GM23338 (cell line): ENCODE measurements at regions not wholly inside any gene's neighbourhood (a gene's known extent, or its start where the extent isn't known, plus 50 kb on each side); places are given as distances from the start of the nearest gene placed in this dataset.

Source experiments
- ATAC-seq: fragments of 200-7000 bp; cut with Tn5 transposase; 3 replicates; pipeline ENCODE4 v1.9.1; 2020
- DNase-seq: peaks from one replicate; pipeline ENCODE4 v3.0.0-alpha.2; 2015; ENCODE audit warnings: low spot score
- H2AFZ ChIP-seq: fragments of 200-600 bp; sonication (generic); 2 replicates; pipeline ENCODE4 v1.8.0; 2016; ENCODE audit warnings: antibody characterized with exemption, mild to moderate bottlenecking, moderate library complexity
- H3F3A ChIP-seq: fragments of 200-600 bp; sonication (generic); replicated peaks from 2 replicates; pipeline ENCODE4 v1.8.0; 2017; ENCODE audit warnings: antibody characterized with exemption, mixed run types, low read depth
- H3K27ac ChIP-seq: fragments of 200-600 bp; sonication (generic); 2 replicates; pipeline ENCODE4 v1.6.1; 2016; ENCODE audit warnings: low read depth
- H3K27me3 ChIP-seq: fragments of 200-600 bp; sonication (generic); 2 replicates; pipeline ENCODE4 v1.8.0; 2016; ENCODE audit warnings: mild to moderate bottlenecking, mixed run types, moderate library complexity; ENCODE audit not compliant: insufficient read depth
- H3K36me3 ChIP-seq: fragments of 200-600 bp; sonication (generic); 2 replicates; pipeline ENCODE4 v1.8.0; 2016; ENCODE audit warnings: mild to moderate bottlenecking; ENCODE audit not compliant: insufficient read depth
- H3K4me1 ChIP-seq: fragments of 200-600 bp; sonication (generic); 2 replicates; pipeline ENCODE4 v1.8.0; 2016; ENCODE audit warnings: mild to moderate bottlenecking, moderate library complexity; ENCODE audit not compliant: insufficient read depth
- H3K4me2 ChIP-seq: fragments of 200-600 bp; sonication (generic); 2 replicates; pipeline ENCODE4 v1.7.1; 2017; ENCODE audit warnings: mixed run types
- H3K4me3 ChIP-seq: fragments of 200-600 bp; sonication (generic); 2 replicates; pipeline ENCODE4 v1.6.1; 2016; ENCODE audit warnings: mixed run types
- H3K79me2 ChIP-seq: fragments of 200-600 bp; sonication (generic); replicated peaks from 2 replicates; pipeline ENCODE4 v1.8.0; 2017; ENCODE audit warnings: mild to moderate bottlenecking; ENCODE audit not compliant: insufficient read depth
- H3K9me2 ChIP-seq: fragments of 200-600 bp; sonication (generic); 2 replicates; pipeline ENCODE4 v1.8.0; 2017; ENCODE audit not compliant: insufficient read depth
- H4K20me1 ChIP-seq: fragments of 200-600 bp; sonication (generic); replicated peaks from 2 replicates; pipeline ENCODE4 v1.8.0; 2017; ENCODE audit warnings: mild to moderate bottlenecking; ENCODE audit not compliant: insufficient read depth
- H3K27ac Mint-ChIP-seq: 2 replicates; pipeline ENCODE4 v1.8.0; 2020; ENCODE audit warnings: inconsistent platforms, mild to moderate bottlenecking, moderate library complexity, mixed read lengths
- H3K27me3 Mint-ChIP-seq: 3 replicates; pipeline ENCODE4 v1.8.0; 2022; ENCODE audit warnings: low read depth, mild to moderate bottlenecking, moderate library complexity, mixed read lengths, inconsistent platforms; ENCODE audit not compliant: insufficient read depth, poor library complexity
- H3K36me3 Mint-ChIP-seq: 3 replicates; pipeline ENCODE4 v1.8.0; 2021; ENCODE audit warnings: low read depth, mild to moderate bottlenecking, inconsistent platforms, moderate library complexity, mixed read lengths
- H3K4me1 Mint-ChIP-seq: 3 replicates; pipeline ENCODE4 v1.8.0; 2020; ENCODE audit warnings: mild to moderate bottlenecking, inconsistent platforms, mixed read lengths
- H3K4me3 Mint-ChIP-seq: 3 replicates; pipeline ENCODE4 v1.8.0; 2021; ENCODE audit warnings: moderate library complexity, mild to moderate bottlenecking, inconsistent platforms, mixed read lengths
- H3K9me3 Mint-ChIP-seq: 3 replicates; pipeline ENCODE4 v1.8.0; 2020; ENCODE audit warnings: moderate library complexity, mild to moderate bottlenecking, inconsistent platforms, mixed read lengths
- CREB1 ChIP-seq: fragments of 250-450 bp; sonication (Bioruptor Pico); IDR thresholded peaks from 2 replicates; pipeline ENCODE4 v1.5.0; 2020; ENCODE audit warnings: low read depth, mild to moderate bottlenecking, moderate library complexity
- CTCF ChIP-seq, 2 experiments: fragments of 200-600 bp in 1 of 2; sonication (generic) in 1 of 2; conservative IDR thresholded peaks; 2 replicates each; pipeline versions ENCODE4 v1.5.1 to v1.6.1; 2016 to 2017; ENCODE audit warnings: antibody characterized with exemption in 2 of 2, low read depth in 2 of 2, mild to moderate bottlenecking in 2 of 2, moderate library complexity in 1 of 2
- EZH2 ChIP-seq: fragments of 200-600 bp; sonication (generic); IDR thresholded peaks from one replicate; pipeline ENCODE4 v1.8.0; 2017; ENCODE audit warnings: antibody characterized with exemption, mild to moderate bottlenecking, low read depth; ENCODE audit not compliant: unreplicated experiment
- EZH2phosphoT487 ChIP-seq: fragments of 200-600 bp; sonication (generic); IDR thresholded peaks from one replicate; pipeline ENCODE4 v1.8.1; 2018; ENCODE audit warnings: antibody characterized with exemption; ENCODE audit not compliant: unreplicated experiment
- JUNB ChIP-seq: IDR thresholded peaks from one replicate; pipeline ENCODE4 v1.6.1; 2016; ENCODE audit warnings: antibody characterized with exemption; ENCODE audit not compliant: unreplicated experiment
- NANOG ChIP-seq: IDR thresholded peaks from 2 replicates; pipeline ENCODE4 v1.6.1; 2016; ENCODE audit warnings: antibody characterized with exemption, borderline replicate concordance
- POLR2AphosphoS5 ChIP-seq: IDR thresholded peaks from 2 replicates; pipeline ENCODE4 v1.6.1; 2016; ENCODE audit warnings: antibody characterized with exemption, low read depth
- STAT1 ChIP-seq: IDR thresholded peaks from one replicate; pipeline ENCODE4 v1.6.1; 2016; ENCODE audit warnings: antibody characterized with exemption; ENCODE audit not compliant: unreplicated experiment
- ZNF114 ChIP-seq: fragments of 250-450 bp; sonication (Bioruptor Pico); IDR thresholded peaks from 2 replicates; pipeline ENCODE4 v1.5.0; 2020; ENCODE audit warnings: mild to moderate bottlenecking, moderate library complexity
- ZNF331 ChIP-seq: fragments of 250-450 bp; sonication (Bioruptor Pico); IDR thresholded peaks from 2 replicates; pipeline ENCODE4 v1.5.0; 2020; ENCODE audit warnings: low read depth, mild to moderate bottlenecking, moderate library complexity
- ZNF462 ChIP-seq: fragments of 250-450 bp; sonication (Bioruptor Pico); IDR thresholded peaks from 2 replicates; pipeline ENCODE4 v1.5.0; 2020; ENCODE audit warnings: mild to moderate bottlenecking, moderate library complexity
- TF ChIP-seq, protein P1 (sequence below): IDR thresholded peaks from one replicate; pipeline ENCODE4 v1.6.1; 2018; ENCODE audit warnings: antibody characterized with exemption; ENCODE audit not compliant: unreplicated experiment
- TF ChIP-seq, protein P2 (sequence below): IDR thresholded peaks from 2 replicates; pipeline ENCODE4 v1.6.1; 2016; ENCODE audit warnings: antibody characterized with exemption

- H4K20me1 ChIP-seq = no peaks in the 10 kb centered on the region
- Mint-ChIP-seq H3K4me1 (peaks cover 11% of the 10 kb centered on the region), H3K27me3 (no peaks in the 10 kb centered on the region), H3K4me3 (no peak overlapping the region), H3K27ac (no peak overlapping the region), H3K36me3 (no peaks in the 10 kb centered on the region; the same call in 2 of the 3 replicates), H3K9me3 (no peaks in the 10 kb centered on the region; the same call in 2 of the 3 replicates)
- TF ChIP-seq CTCF (conservative IDR thresholded peaks at IDR 0.05; ENCODE audit: low read depth in 2 of 2) = no peak
- no peak for TF ChIP-seq STAT1
- TF ChIP-seq CREB1 = no peak
- TF ChIP-seq, protein P1, sequence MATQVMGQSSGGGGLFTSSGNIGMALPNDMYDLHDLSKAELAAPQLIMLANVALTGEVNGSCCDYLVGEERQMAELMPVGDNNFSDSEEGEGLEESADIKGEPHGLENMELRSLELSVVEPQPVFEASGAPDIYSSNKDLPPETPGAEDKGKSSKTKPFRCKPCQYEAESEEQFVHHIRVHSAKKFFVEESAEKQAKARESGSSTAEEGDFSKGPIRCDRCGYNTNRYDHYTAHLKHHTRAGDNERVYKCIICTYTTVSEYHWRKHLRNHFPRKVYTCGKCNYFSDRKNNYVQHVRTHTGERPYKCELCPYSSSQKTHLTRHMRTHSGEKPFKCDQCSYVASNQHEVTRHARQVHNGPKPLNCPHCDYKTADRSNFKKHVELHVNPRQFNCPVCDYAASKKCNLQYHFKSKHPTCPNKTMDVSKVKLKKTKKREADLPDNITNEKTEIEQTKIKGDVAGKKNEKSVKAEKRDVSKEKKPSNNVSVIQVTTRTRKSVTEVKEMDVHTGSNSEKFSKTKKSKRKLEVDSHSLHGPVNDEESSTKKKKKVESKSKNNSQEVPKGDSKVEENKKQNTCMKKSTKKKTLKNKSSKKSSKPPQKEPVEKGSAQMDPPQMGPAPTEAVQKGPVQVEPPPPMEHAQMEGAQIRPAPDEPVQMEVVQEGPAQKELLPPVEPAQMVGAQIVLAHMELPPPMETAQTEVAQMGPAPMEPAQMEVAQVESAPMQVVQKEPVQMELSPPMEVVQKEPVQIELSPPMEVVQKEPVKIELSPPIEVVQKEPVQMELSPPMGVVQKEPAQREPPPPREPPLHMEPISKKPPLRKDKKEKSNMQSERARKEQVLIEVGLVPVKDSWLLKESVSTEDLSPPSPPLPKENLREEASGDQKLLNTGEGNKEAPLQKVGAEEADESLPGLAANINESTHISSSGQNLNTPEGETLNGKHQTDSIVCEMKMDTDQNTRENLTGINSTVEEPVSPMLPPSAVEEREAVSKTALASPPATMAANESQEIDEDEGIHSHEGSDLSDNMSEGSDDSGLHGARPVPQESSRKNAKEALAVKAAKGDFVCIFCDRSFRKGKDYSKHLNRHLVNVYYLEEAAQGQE = no peak
- no peak for TF ChIP-seq NANOG
- TF ChIP-seq, protein P2, sequence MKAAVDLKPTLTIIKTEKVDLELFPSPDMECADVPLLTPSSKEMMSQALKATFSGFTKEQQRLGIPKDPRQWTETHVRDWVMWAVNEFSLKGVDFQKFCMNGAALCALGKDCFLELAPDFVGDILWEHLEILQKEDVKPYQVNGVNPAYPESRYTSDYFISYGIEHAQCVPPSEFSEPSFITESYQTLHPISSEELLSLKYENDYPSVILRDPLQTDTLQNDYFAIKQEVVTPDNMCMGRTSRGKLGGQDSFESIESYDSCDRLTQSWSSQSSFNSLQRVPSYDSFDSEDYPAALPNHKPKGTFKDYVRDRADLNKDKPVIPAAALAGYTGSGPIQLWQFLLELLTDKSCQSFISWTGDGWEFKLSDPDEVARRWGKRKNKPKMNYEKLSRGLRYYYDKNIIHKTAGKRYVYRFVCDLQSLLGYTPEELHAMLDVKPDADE = no peak
- no peak for TF ChIP-seq EZH2
- no peak for TF ChIP-seq JUNB
- no peak for TF ChIP-seq ZNF114 (CRISPR knock-in tag)
- TF ChIP-seq EZH2phosphoT487 = no peak
- no peak for TF ChIP-seq POLR2AphosphoS5
- no peak for TF ChIP-seq ZNF331
- no peak for TF ChIP-seq ZNF462
- no peak overlapping the region for H3K4me3 ChIP-seq
- no peaks in the 10 kb centered on the region for H3K27me3 ChIP-seq
- no peaks in the 10 kb centered on the region; the same call in 1 of the 2 replicates for H3K9me2 ChIP-seq
- ATAC-seq (no peak), DNase-seq (no peak)
- no peak overlapping the region for H2AFZ ChIP-seq
- H3K27ac ChIP-seq = no peak overlapping the region
- H3K79me2 ChIP-seq = no peaks in the 10 kb centered on the region
- 0 out of 2 replicates have a peak, but pooled peaks cover under 1% of the 10 kb centered on the region for H3K36me3 ChIP-seq
- peaks cover 17% of the 10 kb centered on the region; the same call in 1 of the 2 replicates for H3K4me1 ChIP-seq
- H3K4me2 ChIP-seq = no peak overlapping the region
- no peaks in the 10 kb centered on the region for H3F3A ChIP-seq
Observed at GRCh38 chr5:164098979-164099378, 593.6 kb downstream of the MAT2B start.
